ENCODE measurements at regions not wholly inside any gene's neighbourhood (a gene's known extent, or its start where the extent isn't known, plus 50 kb on each side); places are given as distances from the start of the nearest gene placed in this dataset.
"Not testable (repeated sequence)": the region's sequence is repeated elsewhere in the genome, so short reads cannot be mapped to it uniquely, and the experiment has no call there.

DNA sequence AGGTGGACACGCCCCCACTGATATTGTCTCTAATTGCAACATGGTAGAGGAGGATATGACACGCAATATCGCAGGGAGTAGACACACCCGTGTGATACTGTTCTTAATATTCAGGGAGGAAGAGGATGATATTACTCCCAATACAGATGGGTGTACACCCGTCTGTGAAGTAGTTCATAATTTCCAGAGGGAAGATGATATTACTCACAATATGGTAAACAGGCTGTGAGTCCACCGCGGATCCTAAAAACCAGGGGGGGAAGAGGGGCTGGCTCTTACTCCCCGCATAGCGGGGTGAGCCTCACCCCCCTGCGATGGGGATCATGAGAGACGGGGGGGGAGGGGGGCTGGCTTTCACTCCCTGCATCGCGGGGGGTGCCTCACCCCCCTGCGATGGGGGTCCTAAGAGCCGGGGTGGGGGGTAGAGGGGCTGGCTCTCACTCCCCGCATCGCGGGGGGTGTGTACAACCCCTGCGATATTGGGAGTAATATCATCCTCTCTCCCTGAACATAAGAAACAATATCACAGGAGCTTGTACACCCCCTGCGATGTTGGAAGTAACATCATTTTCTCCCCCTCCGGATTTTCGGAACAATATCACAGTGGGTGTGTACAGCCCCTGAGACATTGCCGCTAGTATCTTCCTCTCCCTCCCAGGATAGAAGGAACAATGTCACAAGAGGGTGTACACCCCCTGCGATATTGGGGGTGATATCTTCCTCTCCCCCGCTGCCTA, 52.2 kb upstream of the FRG2C start:
- DNase-seq: not testable (repeated sequence)
